ENCODE measurements at regions not wholly inside any gene's neighbourhood (a gene's known extent, or its start where the extent isn't known, plus 50 kb on each side); places are given as distances from the start of the nearest gene placed in this dataset.

GRCh38 chr3:181333394-181333793 is 343.9 kb upstream of the DNAJC19 start:
- H3K4me3 ChIP-seq (replicated peaks in 1 of 2; ENCODE audit: low read depth in 2 of 2, low read length in 2 of 2), result no peak overlapping the region
- no peak for TF ChIP-seq CTCF (IDR thresholded peaks at IDR 0.05; ENCODE audit: low read depth, low read length)
- DNase-seq (ENCODE audit: low read depth in 2 of 2), result no peak

- H3K4me3 ChIP-seq (replicated peaks in 1 of 2; ENCODE audit: low read depth in 2 of 2, low read length in 2 of 2), result no peak overlapping the region
- TF ChIP-seq CTCF (IDR thresholded peaks at IDR 0.05; ENCODE audit: low read depth, low read length), result no peak
- no peak for DNase-seq (ENCODE audit: low read depth in 2 of 2)
Observed at GRCh38 chr3:181330821-181331563, 341.5 kb upstream of the DNAJC19 start.

- H3K4me3 ChIP-seq (replicated peaks in 1 of 2; ENCODE audit: low read depth in 2 of 2, low read length in 2 of 2), result no peak overlapping the region
- no peak for TF ChIP-seq CTCF (IDR thresholded peaks at IDR 0.05; ENCODE audit: low read depth, low read length)
- no peak for DNase-seq (ENCODE audit: low read depth in 2 of 2)
Observed at GRCh38 chr3:181330257-181330656, 340.7 kb upstream of the DNAJC19 start.

- no peak for TF ChIP-seq CTCF (IDR thresholded peaks at IDR 0.05; ENCODE audit: low read depth, low read length)
- DNase-seq (ENCODE audit: low read depth in 2 of 2), result no peak
- no peak overlapping the region for H3K4me3 ChIP-seq (replicated peaks in 1 of 2; ENCODE audit: low read depth in 2 of 2, low read length in 2 of 2)
Observed at GRCh38 chr3:181329024-181329423, 339.5 kb upstream of the DNAJC19 start.

GRCh38 chr3:181328346-181328745 is 338.8 kb upstream of the DNAJC19 start:
- no peak for TF ChIP-seq CTCF (IDR thresholded peaks at IDR 0.05; ENCODE audit: low read depth, low read length)
- H3K4me3 ChIP-seq (replicated peaks in 1 of 2; ENCODE audit: low read depth in 2 of 2, low read length in 2 of 2), result no peak overlapping the region
- no peak for DNase-seq (ENCODE audit: low read depth in 2 of 2)

GRCh38 chr3:181327349-181327748 is 337.8 kb upstream of the DNAJC19 start:
- TF ChIP-seq CTCF (IDR thresholded peaks at IDR 0.05; ENCODE audit: low read depth, low read length), result no peak
- DNase-seq (ENCODE audit: low read depth in 2 of 2), result no peak
- H3K4me3 ChIP-seq (replicated peaks in 1 of 2; ENCODE audit: low read depth in 2 of 2, low read length in 2 of 2), result no peak overlapping the region

All from cardiac fibroblast (primary cell).